Coronary artery (tissue), 2 donors: ENCODE measurements at regions not wholly inside any gene's neighbourhood (a gene's known extent, or its start where the extent isn't known, plus 50 kb on each side); places are given as distances from the start of the nearest gene placed in this dataset.

Experiments
- DNase-seq: peaks from one replicate; pipeline ENCODE4 v3.0.0-alpha.2; 2017; ENCODE audit warnings: low spot score
- H3K27ac ChIP-seq, 2 donors: fragments of 200-600 bp; sonication (generic); one replicate each; pipeline ENCODE4 v1.5.1; 2016 to 2019
- H3K4me3 ChIP-seq: fragments of 200-600 bp; sonication (generic); 2 replicates; pipeline ENCODE4 v1.5.1; 2016; ENCODE audit warnings: mild to moderate bottlenecking, moderate library complexity
- TF ChIP-seq, protein P1 (sequence below): fragments of 200-600 bp; sonication (generic); IDR thresholded peaks from one replicate; pipeline ENCODE4 v1.5.1; 2019; ENCODE audit warnings: antibody characterized with exemption

GRCh38 chr4:42205541-42205940 is 53.1 kb upstream of the BEND4 start:
- H3K27ac ChIP-seq, result no peak overlapping the region
- no peak for DNase-seq
- H3K4me3 ChIP-seq, result no peak overlapping the region
- TF ChIP-seq, protein P1, sequence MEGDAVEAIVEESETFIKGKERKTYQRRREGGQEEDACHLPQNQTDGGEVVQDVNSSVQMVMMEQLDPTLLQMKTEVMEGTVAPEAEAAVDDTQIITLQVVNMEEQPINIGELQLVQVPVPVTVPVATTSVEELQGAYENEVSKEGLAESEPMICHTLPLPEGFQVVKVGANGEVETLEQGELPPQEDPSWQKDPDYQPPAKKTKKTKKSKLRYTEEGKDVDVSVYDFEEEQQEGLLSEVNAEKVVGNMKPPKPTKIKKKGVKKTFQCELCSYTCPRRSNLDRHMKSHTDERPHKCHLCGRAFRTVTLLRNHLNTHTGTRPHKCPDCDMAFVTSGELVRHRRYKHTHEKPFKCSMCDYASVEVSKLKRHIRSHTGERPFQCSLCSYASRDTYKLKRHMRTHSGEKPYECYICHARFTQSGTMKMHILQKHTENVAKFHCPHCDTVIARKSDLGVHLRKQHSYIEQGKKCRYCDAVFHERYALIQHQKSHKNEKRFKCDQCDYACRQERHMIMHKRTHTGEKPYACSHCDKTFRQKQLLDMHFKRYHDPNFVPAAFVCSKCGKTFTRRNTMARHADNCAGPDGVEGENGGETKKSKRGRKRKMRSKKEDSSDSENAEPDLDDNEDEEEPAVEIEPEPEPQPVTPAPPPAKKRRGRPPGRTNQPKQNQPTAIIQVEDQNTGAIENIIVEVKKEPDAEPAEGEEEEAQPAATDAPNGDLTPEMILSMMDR, result no peak

- TF ChIP-seq, protein P1, result no peak
- H3K4me3 ChIP-seq, result no peak overlapping the region
- DNase-seq, result no peak
- no peak overlapping the region for H3K27ac ChIP-seq
Measured at GRCh38 chr4:42216664-42217063, 64.2 kb upstream of the BEND4 start.

- H3K27ac ChIP-seq, result no peak overlapping the region
- H3K4me3 ChIP-seq, result no peak overlapping the region
- no peak for DNase-seq
- TF ChIP-seq, protein P1, result no peak
Measured at GRCh38 chr4:42225286-42225685, 72.8 kb upstream of the BEND4 start.

DNA sequence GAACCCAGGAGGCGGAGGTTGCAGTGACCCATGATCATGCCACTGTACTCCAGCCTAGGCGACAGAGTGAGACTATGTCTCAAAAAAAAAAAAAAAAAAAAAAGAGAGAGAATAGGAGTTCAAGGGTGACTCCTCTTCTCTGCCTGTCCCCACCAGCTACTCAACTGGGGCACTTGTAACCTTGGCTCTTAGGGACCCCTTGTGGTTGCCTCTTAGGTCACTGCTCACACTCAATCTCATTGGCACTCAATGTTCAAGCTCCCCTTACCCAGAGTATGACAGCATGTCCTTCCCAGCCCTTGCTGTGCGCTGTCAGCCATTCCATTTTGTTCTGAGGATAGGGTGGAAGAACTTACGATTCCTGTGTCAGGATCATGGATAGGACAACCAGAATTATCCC is 82.4 kb upstream of the BEND4 start:
- Histone ChIP-seq H3K27ac (no peak overlapping the region), H3K4me3 (no peak overlapping the region)
- no peak for DNase-seq
- TF ChIP-seq, protein P1, result no peak

- H3K27ac ChIP-seq, result no peak overlapping the region
- DNase-seq, result no peak
- H3K4me3 ChIP-seq, result no peak overlapping the region
- TF ChIP-seq, protein P1, result no peak
Measured at GRCh38 chr4:42235304-42236021, 83.0 kb upstream of the BEND4 start.

- DNase-seq, result no peak
- TF ChIP-seq, protein P1, result no peak
- Histone ChIP-seq H3K27ac (no peak overlapping the region), H3K4me3 (no peak overlapping the region)
Measured at GRCh38 chr4:42237010-42237409, 84.6 kb upstream of the BEND4 start.

DNA sequence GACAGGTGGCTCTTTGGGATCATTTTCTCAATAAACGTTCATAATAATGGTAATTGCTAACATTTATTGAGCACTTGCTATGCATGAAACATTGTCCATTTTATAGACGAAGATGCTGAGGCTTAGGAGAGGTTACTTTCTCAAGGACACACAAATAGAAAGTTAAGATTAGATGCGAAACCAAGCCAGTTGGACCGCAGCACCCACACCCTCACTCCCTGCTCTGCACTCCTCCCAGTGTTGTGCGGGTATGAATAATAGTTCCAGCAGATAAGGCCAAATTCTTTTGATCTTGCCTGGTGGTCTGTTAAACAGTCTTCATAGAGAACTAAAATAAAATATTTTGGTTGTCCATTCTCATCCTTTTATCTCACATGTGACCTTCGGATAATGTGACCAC is 85.0 kb upstream of the BEND4 start:
- no peak overlapping the region for H3K4me3 ChIP-seq
- H3K27ac ChIP-seq, result no peak overlapping the region
- no peak for DNase-seq
- TF ChIP-seq, protein P1, result no peak
